MCF 10A (cell line): ENCODE measurements at regions not wholly inside any gene's neighbourhood (a gene's known extent, or its start where the extent isn't known, plus 50 kb on each side); places are given as distances from the start of the nearest gene placed in this dataset.

ENCODE experiments used
- BruUV-seq: library from RNA; stranded (reverse); fragments of 400-500 nt; replicated peaks from 2 replicates; lab custom pipeline; 2021; lab: Mats Ljungman, UMichigan
- CTCF ChIA-PET: fragments of 300-600 bp; sonication (Branson Sonifier 250); formaldehyde crosslinking; extraction: SDS; loops from one replicate; lab custom pipeline; 2021; ENCODE audit warnings: antibody characterized with exemption, inconsistent platforms; lab: Yijun Ruan, JAX
- POLR2A ChIA-PET: fragments of 300-600, 350-650 bp; sonication (Branson Sonifier 250); formaldehyde crosslinking; extraction: SDS; loops from one replicate; lab custom pipeline; 2020; ENCODE audit warnings: antibody characterized with exemption, inconsistent platforms; lab: Yijun Ruan, JAX
- DNase-seq: peaks from one replicate; pipeline ENCODE4 v3.0.0-alpha.2; 2018; ENCODE audit not compliant: unreplicated experiment
- H3K27ac Mint-ChIP-seq: one replicate; pipeline ENCODE4 v1.8.0; 2022; ENCODE audit warnings: mild to moderate bottlenecking, low read depth, mixed read lengths; ENCODE audit not compliant: unreplicated experiment
- H3K27me3 Mint-ChIP-seq: one replicate; pipeline ENCODE4 v1.8.0; 2022; ENCODE audit warnings: mixed read lengths; ENCODE audit not compliant: insufficient read depth, unreplicated experiment
- H3K36me3 Mint-ChIP-seq: one replicate; pipeline ENCODE4 v1.8.0; 2022; ENCODE audit warnings: mild to moderate bottlenecking, moderate library complexity, mixed read lengths; ENCODE audit not compliant: insufficient read depth, unreplicated experiment
- H3K4me1 Mint-ChIP-seq: one replicate; pipeline ENCODE4 v1.8.0; 2022; ENCODE audit warnings: mixed read lengths; ENCODE audit not compliant: insufficient read depth, unreplicated experiment
- H3K4me3 Mint-ChIP-seq: one replicate; pipeline ENCODE4 v1.8.0; 2022; ENCODE audit warnings: mild to moderate bottlenecking, moderate library complexity, mixed read lengths; ENCODE audit not compliant: unreplicated experiment
- H3K9me3 Mint-ChIP-seq: one replicate; pipeline ENCODE4 v1.8.0; 2022; ENCODE audit warnings: mixed read lengths; ENCODE audit not compliant: unreplicated experiment
- intact Hi-C: fragments of 100-400 bp; cut with micrococcal nuclease; formaldehyde crosslinking; loops from 2 replicates; pipeline ENCODE4 v1.14.1; 2022
- TF ChIP-seq, protein P1 (sequence below): fragments of 200-600 bp; IDR thresholded peaks from one replicate; pipeline ENCODE4 v1.8.0; 2022; ENCODE audit warnings: antibody characterized with exemption, mild to moderate bottlenecking; ENCODE audit not compliant: unreplicated experiment

- intact Hi-C loops: loop anchor here (10.0 kb wide), 1 partner anchor 136 kb away; no protein-coding TSS in a partner anchor
- H3K4me3 Mint-ChIP-seq: no peak overlapping the region
- no peaks in the 10 kb centered on the region for H3K9me3 Mint-ChIP-seq
- H3K27ac Mint-ChIP-seq: no peak overlapping the region
- ChIA-PET POLR2A (no interaction called here), CTCF (no interaction called here)
- H3K4me1 Mint-ChIP-seq: peaks cover 12% of the 10 kb centered on the region
- TF ChIP-seq, protein P1, sequence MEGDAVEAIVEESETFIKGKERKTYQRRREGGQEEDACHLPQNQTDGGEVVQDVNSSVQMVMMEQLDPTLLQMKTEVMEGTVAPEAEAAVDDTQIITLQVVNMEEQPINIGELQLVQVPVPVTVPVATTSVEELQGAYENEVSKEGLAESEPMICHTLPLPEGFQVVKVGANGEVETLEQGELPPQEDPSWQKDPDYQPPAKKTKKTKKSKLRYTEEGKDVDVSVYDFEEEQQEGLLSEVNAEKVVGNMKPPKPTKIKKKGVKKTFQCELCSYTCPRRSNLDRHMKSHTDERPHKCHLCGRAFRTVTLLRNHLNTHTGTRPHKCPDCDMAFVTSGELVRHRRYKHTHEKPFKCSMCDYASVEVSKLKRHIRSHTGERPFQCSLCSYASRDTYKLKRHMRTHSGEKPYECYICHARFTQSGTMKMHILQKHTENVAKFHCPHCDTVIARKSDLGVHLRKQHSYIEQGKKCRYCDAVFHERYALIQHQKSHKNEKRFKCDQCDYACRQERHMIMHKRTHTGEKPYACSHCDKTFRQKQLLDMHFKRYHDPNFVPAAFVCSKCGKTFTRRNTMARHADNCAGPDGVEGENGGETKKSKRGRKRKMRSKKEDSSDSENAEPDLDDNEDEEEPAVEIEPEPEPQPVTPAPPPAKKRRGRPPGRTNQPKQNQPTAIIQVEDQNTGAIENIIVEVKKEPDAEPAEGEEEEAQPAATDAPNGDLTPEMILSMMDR: no peak
- no TSS peak for BruUV-seq
- no peaks in the 10 kb centered on the region for H3K36me3 Mint-ChIP-seq
- H3K27me3 Mint-ChIP-seq: no peaks in the 10 kb centered on the region
- no peak for DNase-seq
These were observed 141.4 kb downstream of the PLK2 start for GRCh38 chr5:58318468-58318867.

DNA sequence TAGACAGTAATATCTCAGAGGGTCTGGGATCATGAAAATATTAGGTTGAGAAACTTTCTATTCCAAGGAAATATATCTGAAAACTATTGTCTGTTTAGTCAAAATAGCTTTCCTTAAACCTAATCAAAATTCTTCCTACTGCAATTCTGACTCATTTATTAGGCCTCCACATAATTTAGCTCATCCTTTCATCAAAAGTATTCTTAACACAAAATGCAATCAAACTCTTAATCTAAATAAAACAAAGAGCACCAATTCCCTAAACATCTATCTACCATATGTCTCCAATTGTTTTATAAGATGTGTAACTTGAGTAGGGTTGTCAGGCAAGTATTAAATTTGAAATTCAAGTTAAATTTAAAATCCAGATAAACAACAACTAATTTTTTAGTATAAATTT is 142.1 kb downstream of the PLK2 start:
- ChIA-PET POLR2A (interaction anchor here (0.9 kb wide), 1 partner anchor 141 kb away, joined by 4 read pairs; no protein-coding TSS in a partner anchor), CTCF (interaction anchor here (0.6 to 1.0 kb wide), 2 partner anchors 33 to 185 kb away, joined by 3 read pairs; no protein-coding TSS in a partner anchor)
- no peak overlapping the region for H3K27ac Mint-ChIP-seq
- no peaks in the 10 kb centered on the region for H3K9me3 Mint-ChIP-seq
- H3K4me1 Mint-ChIP-seq: peaks cover 12% of the 10 kb centered on the region
- no peak for DNase-seq
- H3K27me3 Mint-ChIP-seq: no peaks in the 10 kb centered on the region
- H3K36me3 Mint-ChIP-seq: no peaks in the 10 kb centered on the region
- no peak overlapping the region for H3K4me3 Mint-ChIP-seq
- TF ChIP-seq, protein P1: no peak
- intact Hi-C loops: loop anchor here (10.0 kb wide), 1 partner anchor 137 kb away; no protein-coding TSS in a partner anchor
- no TSS peak for BruUV-seq

DNA sequence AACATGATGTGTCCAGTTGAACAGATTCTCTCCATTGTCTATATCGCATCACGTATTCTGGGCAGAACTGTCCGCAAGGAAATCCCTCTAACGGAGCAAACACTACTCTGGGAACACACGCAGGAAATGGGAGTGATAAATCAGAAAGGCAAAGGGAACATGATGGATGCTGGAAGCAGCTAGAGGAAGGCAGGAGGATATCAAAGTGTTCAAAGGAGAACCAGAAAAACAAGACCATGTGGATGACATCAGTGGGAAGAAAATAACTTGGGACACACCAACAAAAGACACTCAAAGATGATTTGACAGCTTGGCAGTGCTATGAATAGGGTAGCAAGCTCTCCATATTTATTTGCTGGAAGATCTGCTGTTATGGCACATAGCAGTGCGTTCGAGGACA is 142.9 kb downstream of the PLK2 start:
- CTCF ChIA-PET: interaction anchor here (0.6 to 1.0 kb wide), 3 partner anchors 34 to 369 kb away, joined by 3 read pairs; no protein-coding TSS in a partner anchor
- POLR2A ChIA-PET: interaction anchor here (0.9 to 1.1 kb wide), 2 partner anchors 34 to 142 kb away, joined by 3 to 4 read pairs; no protein-coding TSS in a partner anchor
- no peaks in the 10 kb centered on the region for H3K27me3 Mint-ChIP-seq
- H3K4me1 Mint-ChIP-seq: peaks cover 12% of the 10 kb centered on the region
- intact Hi-C loops: loop anchor here (10.0 kb wide), 1 partner anchor 138 kb away; no protein-coding TSS in a partner anchor
- H3K9me3 Mint-ChIP-seq: no peaks in the 10 kb centered on the region
- no TSS peak for BruUV-seq
- TF ChIP-seq, protein P1: no peak
- DNase-seq: no peak
- H3K36me3 Mint-ChIP-seq: no peaks in the 10 kb centered on the region
- no peak overlapping the region for H3K27ac Mint-ChIP-seq
- H3K4me3 Mint-ChIP-seq: no peak overlapping the region

GRCh38 chr5:58315794-58316193 is 144.1 kb downstream of the PLK2 start:
- intact Hi-C loops: loop anchor here (10.0 kb wide), 1 partner anchor 139 kb away; no protein-coding TSS in a partner anchor
- Mint-ChIP-seq H3K4me1 (peaks cover 12% of the 10 kb centered on the region), H3K27me3 (no peaks in the 10 kb centered on the region), H3K27ac (no peak overlapping the region), H3K4me3 (no peak overlapping the region), H3K36me3 (no peaks in the 10 kb centered on the region), H3K9me3 (no peaks in the 10 kb centered on the region)
- no TSS peak for BruUV-seq
- DNase-seq: no peak
- TF ChIP-seq, protein P1: no peak
- POLR2A ChIA-PET: interaction anchor here (1.3 to 2.6 kb wide), 4 partner anchors 11 to 500 kb away, joined by 4 to 16 read pairs (median 7); no protein-coding TSS in a partner anchor
- CTCF ChIA-PET: interaction anchor here (0.7 to 1.0 kb wide), 2 partner anchors 430 to 1534 kb away, joined by 3 read pairs; no protein-coding TSS in a partner anchor
